Upper lobe of left lung (tissue), 4 donors: ENCODE measurements at regions not wholly inside any gene's neighbourhood (a gene's known extent, or its start where the extent isn't known, plus 50 kb on each side); places are given as distances from the start of the nearest gene placed in this dataset.

Experiments
- CTCF ChIP-seq, 6 experiments: fragments of 450-650 bp in 4 of 6; fragments of 200-600 bp in 2 of 6; sonication (generic) in 2 of 6; IDR thresholded peaks; one replicate each; pipeline ENCODE4 v1.5.1; 2016 to 2019; ENCODE audit warnings: antibody characterized with exemption in 6 of 6
- EP300 ChIP-seq, 4 donors: sonication (generic); formaldehyde crosslinking; IDR thresholded peaks; one replicate each; pipeline ENCODE4 v1.5.1; 2017; ENCODE audit warnings: antibody characterized with exemption in 4 of 4, control low read depth in 2 of 4
- POLR2A ChIP-seq, 4 donors: fragments of 450-650 bp; IDR thresholded peaks; one replicate each; pipeline ENCODE4 v1.5.1; 2016 to 2017; ENCODE audit warnings: antibody characterized with exemption in 4 of 4, mild to moderate bottlenecking in 2 of 4
- POLR2AphosphoS5 ChIP-seq, 2 donors: sonication (generic); formaldehyde crosslinking; IDR thresholded peaks; one replicate each; pipeline ENCODE4 v1.5.1; 2017; ENCODE audit warnings: antibody characterized with exemption in 2 of 2

GRCh38 chr2:167651406-167652151, 595.8 kb downstream of the STK39 start:
- TF ChIP-seq POLR2A (IDR thresholded peaks at IDR 0.05), result no peak
- no peak for TF ChIP-seq CTCF (IDR thresholded peaks at IDR 0.05)
- TF ChIP-seq EP300 (IDR thresholded peaks at IDR 0.05), result no peak
- TF ChIP-seq POLR2AphosphoS5 (IDR thresholded peaks at IDR 0.05), result no peak
